Osteoblast (primary cell): ENCODE measurements at regions not wholly inside any gene's neighbourhood (a gene's known extent, or its start where the extent isn't known, plus 50 kb on each side); places are given as distances from the start of the nearest gene placed in this dataset.

ENCODE experiments used
- DNase-seq: peaks from one replicate; pipeline ENCODE4 v3.0.0; 2011; ENCODE audit warnings: low spot score, mixed read lengths; ENCODE audit not compliant: insufficient read length; ENCODE audit errors: missing footprints
- H2AFZ ChIP-seq: 2 replicates; pipeline ENCODE4 v1.6.0; 2011; ENCODE audit warnings: mild to moderate bottlenecking, low read length
- H3K27ac ChIP-seq: 2 replicates; pipeline ENCODE4 v1.5.1; 2011; ENCODE audit warnings: mild to moderate bottlenecking, low read depth, low read length, moderate library complexity
- H3K27me3 ChIP-seq: 2 replicates; pipeline ENCODE4 v1.6.0; 2012; ENCODE audit warnings: mild to moderate bottlenecking, control low read depth, inconsistent platforms, low read length, moderate library complexity; ENCODE audit not compliant: insufficient read depth
- H3K36me3 ChIP-seq: 2 replicates; pipeline ENCODE4 v1.5.1; 2011; ENCODE audit warnings: mild to moderate bottlenecking, low read length, control low read depth, moderate library complexity; ENCODE audit not compliant: insufficient read depth
- H3K4me1 ChIP-seq: 2 replicates; pipeline ENCODE4 v1.5.1; 2011; ENCODE audit warnings: mild to moderate bottlenecking, low read length, control low read depth, moderate library complexity; ENCODE audit not compliant: insufficient read depth
- H3K4me2 ChIP-seq: 2 replicates; pipeline ENCODE4 v1.6.0; 2011; ENCODE audit warnings: mild to moderate bottlenecking, low read length; ENCODE audit not compliant: insufficient read depth
- H3K4me3 ChIP-seq: fragments of 200-600 bp; sonication (generic); 3 replicates; pipeline ENCODE4 v1.5.1; 2012; ENCODE audit warnings: mild to moderate bottlenecking, low read length, inconsistent platforms; ENCODE audit not compliant: insufficient read depth
- H3K79me2 ChIP-seq: 2 replicates; pipeline ENCODE4 v1.6.0; 2012; ENCODE audit warnings: mild to moderate bottlenecking, low read length, control low read depth, inconsistent platforms; ENCODE audit not compliant: insufficient read depth
- H3K9me3 ChIP-seq: 2 replicates; pipeline ENCODE4 v1.5.1; 2011; ENCODE audit warnings: low read depth, low read length, control low read depth
- H4K20me1 ChIP-seq: 2 replicates; pipeline ENCODE4 v1.6.0; 2012; ENCODE audit warnings: mild to moderate bottlenecking, low read length, control low read depth; ENCODE audit not compliant: insufficient read depth
- TF ChIP-seq, protein P1 (sequence below): IDR thresholded peaks from 2 replicates; pipeline ENCODE4 v1.5.1; 2011; ENCODE audit warnings: mild to moderate bottlenecking, low read depth, low read length, moderate library complexity; ENCODE audit errors: extremely low read depth

DNA sequence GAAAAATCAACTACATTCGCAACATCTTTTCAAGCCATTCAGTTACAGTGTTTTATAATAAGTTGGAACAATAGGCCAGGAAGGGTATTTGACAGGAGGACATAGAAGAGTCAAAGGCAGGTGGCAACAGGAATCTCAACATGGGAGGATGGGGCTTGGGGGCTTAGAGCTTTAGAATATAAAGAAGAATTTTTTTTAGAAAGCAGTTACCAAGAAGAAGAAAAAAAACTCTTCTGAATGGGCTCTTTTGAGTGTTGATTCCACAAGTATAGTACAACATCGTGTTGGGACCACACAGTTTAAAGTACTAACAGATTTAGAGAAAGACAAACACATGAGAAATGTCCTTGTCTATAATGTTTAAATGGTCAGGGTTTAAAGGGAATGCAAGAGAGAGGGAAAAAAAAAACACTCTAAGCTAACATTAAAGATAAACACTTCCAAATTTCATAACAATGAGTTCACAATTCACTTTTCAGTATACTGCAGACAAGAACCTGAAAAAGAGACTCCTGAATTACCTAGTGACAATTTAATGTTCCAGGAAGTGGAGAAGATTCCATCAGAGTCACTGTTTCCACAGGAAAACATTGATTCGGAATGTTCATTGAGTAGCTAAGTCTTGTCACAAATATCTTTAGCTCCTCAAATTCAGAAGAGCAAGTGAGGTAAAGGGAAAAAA is 282.3 kb downstream of the DEPDC1B start:
- TF ChIP-seq, protein P1, sequence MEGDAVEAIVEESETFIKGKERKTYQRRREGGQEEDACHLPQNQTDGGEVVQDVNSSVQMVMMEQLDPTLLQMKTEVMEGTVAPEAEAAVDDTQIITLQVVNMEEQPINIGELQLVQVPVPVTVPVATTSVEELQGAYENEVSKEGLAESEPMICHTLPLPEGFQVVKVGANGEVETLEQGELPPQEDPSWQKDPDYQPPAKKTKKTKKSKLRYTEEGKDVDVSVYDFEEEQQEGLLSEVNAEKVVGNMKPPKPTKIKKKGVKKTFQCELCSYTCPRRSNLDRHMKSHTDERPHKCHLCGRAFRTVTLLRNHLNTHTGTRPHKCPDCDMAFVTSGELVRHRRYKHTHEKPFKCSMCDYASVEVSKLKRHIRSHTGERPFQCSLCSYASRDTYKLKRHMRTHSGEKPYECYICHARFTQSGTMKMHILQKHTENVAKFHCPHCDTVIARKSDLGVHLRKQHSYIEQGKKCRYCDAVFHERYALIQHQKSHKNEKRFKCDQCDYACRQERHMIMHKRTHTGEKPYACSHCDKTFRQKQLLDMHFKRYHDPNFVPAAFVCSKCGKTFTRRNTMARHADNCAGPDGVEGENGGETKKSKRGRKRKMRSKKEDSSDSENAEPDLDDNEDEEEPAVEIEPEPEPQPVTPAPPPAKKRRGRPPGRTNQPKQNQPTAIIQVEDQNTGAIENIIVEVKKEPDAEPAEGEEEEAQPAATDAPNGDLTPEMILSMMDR, result no peak
- Histone ChIP-seq H3K79me2 (no peaks in the 10 kb centered on the region), H2AFZ (no peak overlapping the region), H3K4me3 (no peak overlapping the region), H3K4me1 (no peaks in the 10 kb centered on the region), H3K4me2 (no peak overlapping the region), H3K9me3 (no peaks in the 10 kb centered on the region), H3K36me3 (no peaks in the 10 kb centered on the region), H4K20me1 (no peaks in the 10 kb centered on the region), H3K27ac (no peak overlapping the region), H3K27me3 (no peaks in the 10 kb centered on the region)
- DNase-seq, result peak; percentile 64

DNA sequence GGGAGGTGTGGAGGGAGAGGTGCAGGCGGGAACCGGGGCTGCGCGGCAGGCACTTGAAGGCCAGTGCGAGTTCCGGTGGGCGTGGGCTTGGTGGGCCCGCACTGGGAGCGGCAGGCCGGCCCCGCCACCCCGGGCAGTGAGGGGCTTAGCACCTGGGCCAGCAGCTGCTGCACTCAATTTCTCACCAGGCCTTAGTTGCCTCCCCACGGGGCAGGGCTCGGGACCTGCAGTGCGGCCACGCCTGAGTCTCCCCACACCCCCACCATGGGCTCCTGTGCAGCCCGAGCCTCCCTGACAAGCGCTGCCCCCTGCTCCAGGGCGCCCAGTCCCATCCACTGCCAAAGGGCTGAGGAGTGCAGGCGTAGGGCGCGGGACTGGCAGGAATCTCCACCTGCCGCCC is 284.5 kb downstream of the DEPDC1B start:
- no peaks in the 10 kb centered on the region for H3K9me3 ChIP-seq
- DNase-seq, result no peak
- H3K79me2 ChIP-seq, result no peaks in the 10 kb centered on the region
- no peak overlapping the region for H3K4me3 ChIP-seq
- H2AFZ ChIP-seq, result no peak overlapping the region
- TF ChIP-seq, protein P1, result no peak
- no peaks in the 10 kb centered on the region for H3K27me3 ChIP-seq
- H3K4me1 ChIP-seq, result no peaks in the 10 kb centered on the region
- no peaks in the 10 kb centered on the region for H3K36me3 ChIP-seq
- H3K4me2 ChIP-seq, result no peak overlapping the region
- no peaks in the 10 kb centered on the region for H4K20me1 ChIP-seq
- H3K27ac ChIP-seq, result no peak overlapping the region

DNA sequence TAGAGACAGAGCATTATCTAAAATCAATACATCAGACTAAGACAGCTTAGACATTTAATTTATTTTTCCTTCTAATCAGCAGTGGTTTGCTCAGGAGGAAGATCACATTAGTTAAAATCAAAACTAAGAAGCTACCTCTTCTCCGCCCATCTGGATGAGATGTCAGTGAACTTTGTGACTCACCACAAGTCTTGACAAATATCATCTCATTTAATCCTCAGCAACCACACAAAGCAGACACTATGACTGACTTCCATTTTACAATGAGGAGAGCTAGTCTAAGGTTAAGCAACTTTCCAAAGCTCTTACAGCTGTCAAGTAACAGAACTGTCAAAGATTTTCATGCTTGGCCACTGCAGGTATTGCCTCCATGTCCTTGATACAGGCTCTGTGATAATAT is 289.5 kb downstream of the DEPDC1B start:
- Histone ChIP-seq H3K4me3 (no peak overlapping the region), H3K4me1 (no peaks in the 10 kb centered on the region), H3K36me3 (no peaks in the 10 kb centered on the region), H3K79me2 (no peaks in the 10 kb centered on the region), H3K4me2 (no peak overlapping the region), H3K9me3 (no peaks in the 10 kb centered on the region), H4K20me1 (no peaks in the 10 kb centered on the region), H3K27ac (no peak overlapping the region), H3K27me3 (no peaks in the 10 kb centered on the region), H2AFZ (no peak overlapping the region)
- TF ChIP-seq, protein P1, result no peak
- peak; percentile 78 for DNase-seq

DNA sequence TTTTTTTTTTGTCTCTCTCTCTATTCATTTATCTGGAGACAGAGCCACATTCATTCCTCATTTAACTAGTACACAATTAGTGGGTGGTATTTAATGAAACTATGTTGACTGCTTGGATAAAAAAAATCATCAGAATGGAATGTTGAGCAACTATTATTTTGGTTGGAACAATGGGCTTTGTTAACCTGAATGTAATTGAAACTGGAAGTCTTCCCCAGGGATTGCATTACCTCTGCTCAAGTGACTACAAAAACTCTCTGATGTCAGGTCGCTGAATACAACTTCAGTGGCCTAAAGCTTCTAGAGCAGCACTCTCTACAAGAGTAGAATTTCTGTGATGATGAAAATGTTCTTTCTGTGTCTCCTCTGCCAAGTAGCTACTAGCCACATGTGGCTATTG is 295.8 kb downstream of the DEPDC1B start:
- Histone ChIP-seq H4K20me1 (no peaks in the 10 kb centered on the region), H3K79me2 (no peaks in the 10 kb centered on the region), H2AFZ (no peak overlapping the region), H3K36me3 (no peaks in the 10 kb centered on the region), H3K4me2 (no peak overlapping the region), H3K4me1 (no peaks in the 10 kb centered on the region), H3K9me3 (no peaks in the 10 kb centered on the region), H3K4me3 (no peak overlapping the region), H3K27ac (no peak overlapping the region), H3K27me3 (no peaks in the 10 kb centered on the region)
- TF ChIP-seq, protein P1, result no peak
- no peak for DNase-seq
